Effector memory CD8-positive, alpha-beta T cell (primary cell): ENCODE measurements at regions not wholly inside any gene's neighbourhood (a gene's known extent, or its start where the extent isn't known, plus 50 kb on each side); places are given as distances from the start of the nearest gene placed in this dataset.
A peak's percentile ranks its signal among the peaks of the same experiment; 100 is the strongest.

Source experiments
- ATAC-seq: fragments of 150-1000 bp; cut with Tn5 transposase; replicated peaks from 2 replicates; pipeline ENCODE4 v1.10.0; 2021; ENCODE audit warnings: mild to moderate bottlenecking, moderate library complexity
- DNase-seq, 3 experiments: peaks; one replicate each; pipeline ENCODE4 v3.0.0; 2021
- H3K27ac Mint-ChIP-seq, 2 donors: one replicate each; pipeline ENCODE4 v1.8.0; 2022; ENCODE audit warnings: mild to moderate bottlenecking in 2 of 2, mixed read lengths in 2 of 2, moderate library complexity in 2 of 2
- H3K27me3 Mint-ChIP-seq, 2 donors: one replicate each; pipeline ENCODE4 v1.8.0; 2022; ENCODE audit warnings: mixed read lengths in 2 of 2
- H3K36me3 Mint-ChIP-seq: one replicate; pipeline ENCODE4 v1.8.0; 2022; ENCODE audit warnings: mild to moderate bottlenecking, moderate library complexity, mixed read lengths; ENCODE audit not compliant: insufficient read depth
- H3K4me1 Mint-ChIP-seq, 2 donors: one replicate each; pipeline ENCODE4 v1.8.0; 2022; ENCODE audit warnings: low read depth in 2 of 2, mixed read lengths in 2 of 2
- H3K4me3 Mint-ChIP-seq, 2 donors: one replicate each; pipeline ENCODE4 v1.8.0; 2022; ENCODE audit warnings: mild to moderate bottlenecking in 2 of 2, mixed read lengths in 2 of 2, moderate library complexity in 2 of 2
- H3K9me3 Mint-ChIP-seq, 2 donors: one replicate each; pipeline ENCODE4 v1.8.0; 2022; ENCODE audit warnings: mixed read lengths in 2 of 2

DNA sequence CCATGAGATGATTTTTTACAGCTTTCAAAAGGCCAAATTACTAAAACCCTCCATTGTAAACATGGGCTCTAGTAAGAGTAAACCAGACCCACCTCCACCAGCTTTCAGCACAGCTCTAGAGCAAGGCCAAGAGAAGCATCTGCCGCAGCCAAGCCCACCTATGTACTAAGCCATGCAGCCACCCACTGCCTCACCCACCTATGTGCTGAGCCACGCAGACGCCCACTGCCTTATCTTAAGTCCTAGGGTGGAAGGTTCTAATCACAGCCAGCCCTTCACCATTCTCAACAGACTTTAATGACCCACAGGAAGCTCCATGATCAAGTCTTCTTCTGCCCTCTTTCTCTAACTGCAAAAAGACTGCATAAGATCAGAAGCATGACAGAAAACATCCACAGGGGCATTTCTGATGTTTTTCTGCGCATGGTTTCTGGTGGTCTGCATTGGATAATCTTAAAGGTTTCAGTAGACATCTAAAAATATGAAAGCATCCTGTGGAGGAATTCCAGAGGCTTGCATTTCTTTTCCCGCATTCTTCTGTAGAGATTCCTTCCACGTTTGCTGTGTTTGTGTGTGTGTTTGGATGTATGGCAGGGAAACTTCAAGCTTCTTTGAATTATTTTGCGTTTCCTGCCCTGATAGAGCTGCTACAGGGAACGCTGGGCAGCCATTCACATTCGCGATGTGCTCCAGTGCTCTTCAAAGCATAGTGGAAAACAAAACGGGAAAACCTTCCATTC lies 286.1 kb upstream of the KLF6 start:
- Mint-ChIP-seq H3K27me3 (no peaks in the 10 kb centered on the region), H3K4me3 (no peak overlapping the region), H3K27ac (no peak overlapping the region), H3K9me3 (no peaks in the 10 kb centered on the region), H3K4me1 (peaks cover 23 to 28% of the 10 kb centered on the region in 2 donors), H3K36me3 (no peaks in the 10 kb centered on the region)
- DNase-seq (no peak), ATAC-seq (no peak)

DNA sequence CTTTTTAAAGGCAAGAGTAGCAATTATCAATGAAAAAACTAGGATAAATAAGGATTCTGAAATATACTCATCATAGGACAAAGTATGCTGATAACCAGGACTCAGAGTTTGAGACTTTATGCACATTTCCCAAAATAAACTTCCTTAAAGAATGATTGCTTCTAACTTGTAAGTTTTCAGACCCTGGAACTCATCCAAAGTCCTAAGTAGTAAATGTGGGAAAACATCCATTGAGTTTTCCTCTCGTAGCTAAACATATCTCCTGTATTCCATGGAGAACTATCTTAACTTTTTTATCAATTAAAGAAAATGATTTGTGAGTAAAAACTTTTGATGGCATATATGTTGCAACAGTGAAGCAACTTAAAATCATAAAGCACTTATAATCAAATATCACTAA lies 285.2 kb upstream of the KLF6 start:
- no peaks in the 10 kb centered on the region for H3K36me3 Mint-ChIP-seq
- no peak overlapping the region for H3K27ac Mint-ChIP-seq
- ATAC-seq (no peak), DNase-seq (no peak)
- H3K27me3 Mint-ChIP-seq = no peaks in the 10 kb centered on the region
- H3K9me3 Mint-ChIP-seq = no peaks in the 10 kb centered on the region
- H3K4me1 Mint-ChIP-seq = peaks cover 16 to 20% of the 10 kb centered on the region in 2 donors
- H3K4me3 Mint-ChIP-seq = no peak overlapping the region

DNA sequence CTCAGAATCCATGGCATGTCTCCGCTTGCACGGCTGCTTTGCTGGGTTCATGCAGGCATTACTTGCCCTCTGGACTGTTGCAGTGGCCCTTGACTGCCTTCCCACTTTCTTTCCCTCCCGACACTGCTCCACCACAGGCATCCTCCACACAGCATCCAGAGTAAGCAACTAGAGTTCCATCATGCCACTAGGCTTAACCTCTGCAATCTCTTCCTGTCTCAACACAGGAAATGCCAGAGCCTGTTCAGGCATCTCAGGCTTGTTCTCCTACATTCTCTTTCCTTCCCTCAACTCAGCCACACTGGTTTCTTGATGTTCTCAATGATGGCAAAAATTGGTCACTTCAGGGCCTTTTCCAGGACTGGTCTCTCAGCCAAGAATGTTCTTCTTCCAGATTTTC lies 284.5 kb upstream of the KLF6 start:
- H3K4me1 Mint-ChIP-seq = peaks cover 9 to 13% of the 10 kb centered on the region in 2 donors
- H3K9me3 Mint-ChIP-seq = no peaks in the 10 kb centered on the region
- no peak overlapping the region for H3K4me3 Mint-ChIP-seq
- H3K27ac Mint-ChIP-seq = no peak overlapping the region
- H3K36me3 Mint-ChIP-seq = no peaks in the 10 kb centered on the region
- DNase-seq (no peak), ATAC-seq (no peak)
- no peaks in the 10 kb centered on the region for H3K27me3 Mint-ChIP-seq

DNA sequence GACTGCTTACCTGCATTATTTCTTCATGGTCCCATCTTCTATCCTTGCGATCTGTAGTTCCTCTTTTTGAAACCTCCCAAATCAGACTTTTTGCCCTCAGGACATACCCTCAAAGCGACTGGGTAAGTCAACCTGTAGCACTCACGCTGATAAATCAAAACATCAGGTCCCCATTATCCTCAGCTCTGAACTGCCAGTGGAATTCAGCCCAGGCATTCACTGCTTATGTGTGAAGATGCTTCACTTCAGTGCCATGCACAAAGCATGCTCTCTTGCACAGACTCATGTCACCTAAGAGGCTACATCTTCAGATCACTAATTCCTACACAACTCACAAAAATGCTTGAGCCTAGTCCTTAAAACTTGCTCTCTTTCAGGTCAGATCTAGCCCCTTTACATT lies 283.6 kb upstream of the KLF6 start:
- no peak for DNase-seq
- H3K9me3 Mint-ChIP-seq = no peaks in the 10 kb centered on the region
- ATAC-seq = no peak
- H3K4me3 Mint-ChIP-seq = no peak overlapping the region
- H3K27me3 Mint-ChIP-seq = no peaks in the 10 kb centered on the region
- H3K4me1 Mint-ChIP-seq = peaks cover 2 to 10% of the 10 kb centered on the region in 2 donors
- no peak overlapping the region for H3K27ac Mint-ChIP-seq
- H3K36me3 Mint-ChIP-seq = no peaks in the 10 kb centered on the region

DNA sequence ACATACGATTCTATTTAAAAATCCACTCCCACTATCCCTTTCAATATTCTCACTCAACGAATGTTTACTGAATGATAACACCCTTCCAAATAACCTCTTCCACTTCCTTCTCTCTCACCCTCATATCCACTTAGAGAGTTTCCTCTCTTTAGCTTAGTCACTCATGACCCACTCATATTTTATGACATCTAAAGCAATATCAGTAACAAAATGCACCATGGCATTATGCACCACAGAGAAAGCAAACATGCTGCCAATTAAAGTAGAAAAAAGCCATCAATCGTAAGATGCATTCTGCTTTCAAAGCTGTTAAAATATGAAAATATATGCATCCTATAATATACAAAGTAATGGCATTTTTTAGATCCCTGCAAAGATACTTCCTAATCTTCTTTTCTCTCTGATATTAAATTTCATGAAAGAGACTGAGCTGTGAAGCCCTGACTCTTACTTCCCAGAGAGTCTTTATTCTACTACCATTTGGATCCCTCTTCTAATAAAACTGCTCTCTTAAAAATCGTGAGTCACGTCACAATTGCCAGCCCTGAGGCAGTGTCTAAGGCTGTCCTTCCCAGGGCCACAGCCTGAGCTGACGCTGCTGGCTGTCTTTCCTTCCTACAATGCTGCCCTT lies 283.0 kb upstream of the KLF6 start:
- Mint-ChIP-seq H3K9me3 (no peaks in the 10 kb centered on the region), H3K27ac (no peak overlapping the region), H3K4me3 (no peak overlapping the region), H3K4me1 (peaks cover 0 to 10% of the 10 kb centered on the region in 2 donors), H3K27me3 (no peaks in the 10 kb centered on the region), H3K36me3 (no peaks in the 10 kb centered on the region)
- ATAC-seq (no peak), DNase-seq (no peak)

DNA sequence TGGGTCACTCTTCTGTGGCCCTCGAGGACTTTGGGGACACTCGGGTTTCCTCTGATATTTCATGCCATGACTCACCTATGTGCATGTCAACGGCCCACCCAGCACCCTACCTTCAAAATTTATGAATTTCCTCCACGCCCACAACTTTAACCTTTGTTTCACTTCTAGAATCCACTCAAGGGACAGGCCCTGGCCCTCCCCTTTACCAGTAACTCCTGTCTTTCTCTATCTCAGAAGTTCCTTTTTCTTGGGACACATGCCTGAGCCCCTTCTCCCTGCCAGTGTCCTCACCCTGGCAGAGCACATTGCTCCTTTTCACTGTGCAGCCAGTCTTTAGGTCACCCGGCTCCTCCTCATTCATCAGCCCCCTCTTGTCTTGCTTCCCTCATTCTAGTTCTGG lies 282.5 kb upstream of the KLF6 start:
- H3K9me3 Mint-ChIP-seq = no peaks in the 10 kb centered on the region
- ATAC-seq (peak; percentile 44), DNase-seq (no peak)
- no peak overlapping the region for H3K4me3 Mint-ChIP-seq
- H3K4me1 Mint-ChIP-seq = peaks cover 0 to 10% of the 10 kb centered on the region in 2 donors
- no peak overlapping the region for H3K27ac Mint-ChIP-seq
- H3K27me3 Mint-ChIP-seq = no peaks in the 10 kb centered on the region
- H3K36me3 Mint-ChIP-seq = no peaks in the 10 kb centered on the region

DNA sequence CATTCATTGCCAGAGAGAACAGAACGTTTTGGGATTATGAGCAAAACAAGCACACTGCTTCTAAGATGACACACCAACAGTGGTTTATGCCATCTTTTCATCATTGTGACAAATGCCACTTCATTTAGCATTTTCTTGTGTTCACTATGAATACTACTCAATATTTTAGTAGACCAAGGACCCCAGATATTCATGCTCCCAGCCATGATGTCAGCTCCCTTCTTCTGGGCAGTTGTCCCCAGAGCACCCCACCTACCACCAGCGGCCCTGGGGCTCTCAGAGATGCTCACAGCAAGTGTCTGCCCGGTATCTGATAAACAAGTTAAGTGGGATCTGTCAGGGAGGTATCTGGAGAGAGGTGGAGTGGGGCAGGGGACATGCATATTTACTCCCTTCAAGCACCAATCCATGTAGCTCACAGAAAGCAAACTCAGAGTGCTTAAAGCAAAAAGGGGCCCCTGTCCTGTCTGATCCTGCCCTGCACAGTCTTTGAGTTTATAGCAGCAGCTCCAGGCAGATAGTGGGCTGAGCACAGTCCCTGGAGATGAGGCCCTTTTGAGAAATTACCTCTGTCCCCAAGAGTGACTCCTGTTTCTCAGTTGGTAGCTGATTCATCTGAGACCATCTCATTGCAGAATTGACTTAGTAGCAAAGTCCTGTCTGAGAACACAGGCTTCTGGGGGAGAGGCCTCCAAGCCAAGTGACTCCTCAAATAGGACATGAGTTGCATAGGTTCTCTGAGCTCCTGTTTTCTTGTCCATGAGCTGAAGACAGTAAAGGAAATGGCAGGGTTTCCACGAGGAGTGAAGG lies 281.8 kb upstream of the KLF6 start:
- Mint-ChIP-seq H3K4me3 (no peak overlapping the region), H3K9me3 (no peaks in the 10 kb centered on the region), H3K27ac (no peak overlapping the region), H3K4me1 (peaks cover 2 to 10% of the 10 kb centered on the region in 2 donors), H3K36me3 (peaks cover 2% of the 10 kb centered on the region), H3K27me3 (no peaks in the 10 kb centered on the region)
- ATAC-seq (no peak), DNase-seq (no peak)

DNA sequence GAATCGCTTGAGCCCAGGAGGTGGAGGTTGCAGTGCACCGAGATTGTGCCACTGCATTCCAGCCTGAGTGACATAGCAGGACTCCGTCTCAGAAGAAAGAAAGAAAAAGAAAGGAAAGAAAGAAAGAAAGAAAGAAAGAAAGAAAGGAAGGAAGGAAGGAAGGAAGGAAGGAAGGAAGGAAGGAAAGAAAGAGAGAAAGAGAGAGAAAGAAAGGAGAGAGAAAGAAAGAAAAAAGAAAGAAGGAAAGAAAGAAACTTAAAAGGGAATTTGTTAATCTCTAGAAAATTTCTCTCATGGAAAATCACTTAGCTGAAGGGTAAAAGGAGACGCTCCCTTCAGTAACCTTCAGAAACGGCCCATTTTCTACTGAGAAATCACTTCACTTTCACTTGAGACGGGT lies 279.5 kb upstream of the KLF6 start:
- H3K9me3 Mint-ChIP-seq = no peaks in the 10 kb centered on the region
- H3K27me3 Mint-ChIP-seq = no peaks in the 10 kb centered on the region
- no peak overlapping the region for H3K4me3 Mint-ChIP-seq
- DNase-seq = no peak
- no peak for ATAC-seq
- H3K4me1 Mint-ChIP-seq = peaks cover 10 to 13% of the 10 kb centered on the region in 2 donors
- H3K27ac Mint-ChIP-seq = no peak overlapping the region
- H3K36me3 Mint-ChIP-seq = peaks cover 2% of the 10 kb centered on the region

DNA sequence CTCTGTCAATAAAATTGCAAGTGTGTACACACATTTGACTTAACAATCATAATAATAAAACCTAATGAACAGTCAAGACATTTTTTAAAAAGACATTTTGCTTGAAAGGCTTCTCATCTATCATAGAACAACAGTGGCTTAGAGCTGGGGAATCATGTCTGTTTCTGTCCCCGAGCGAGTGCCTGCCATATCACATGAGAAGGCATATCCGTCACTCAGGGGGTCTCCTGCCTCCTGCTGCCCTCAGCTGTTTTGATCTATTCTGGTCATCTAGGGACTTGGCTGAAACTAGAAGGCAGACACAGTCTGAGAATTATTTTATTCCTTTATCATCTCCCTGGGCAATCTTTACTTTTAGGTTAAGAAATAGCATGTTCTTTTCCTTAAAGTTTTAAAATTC lies 278.7 kb upstream of the KLF6 start:
- Mint-ChIP-seq H3K4me1 (peaks cover 10 to 13% of the 10 kb centered on the region in 2 donors), H3K27ac (peak overlapping the region in 1 of 2 donors; percentile 39), H3K9me3 (no peaks in the 10 kb centered on the region), H3K36me3 (peaks cover 2% of the 10 kb centered on the region), H3K27me3 (no peaks in the 10 kb centered on the region), H3K4me3 (no peak overlapping the region)
- DNase-seq (no peak), ATAC-seq (no peak)

DNA sequence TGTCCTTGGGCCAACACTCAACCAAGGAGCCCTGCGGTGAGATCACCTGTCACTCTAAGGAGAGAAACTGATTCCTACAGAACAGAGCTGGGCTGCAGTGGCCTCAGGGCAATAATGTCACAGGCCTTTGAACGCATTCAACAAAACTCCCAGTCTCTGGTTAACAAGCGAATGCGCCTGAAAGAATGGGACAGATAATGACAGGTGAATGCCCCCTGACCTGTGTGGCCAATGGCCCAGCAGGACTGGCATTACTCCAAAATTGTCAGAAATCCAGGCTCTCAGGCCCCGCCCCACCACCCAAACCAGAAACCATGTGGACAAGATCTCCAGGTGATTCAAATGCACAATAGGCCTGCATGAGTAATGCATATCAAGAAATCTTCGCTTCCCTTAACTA lies 277.7 kb upstream of the KLF6 start:
- H3K36me3 Mint-ChIP-seq = peaks cover 2% of the 10 kb centered on the region
- no peaks in the 10 kb centered on the region for H3K27me3 Mint-ChIP-seq
- ATAC-seq (no peak), DNase-seq (no peak)
- H3K4me1 Mint-ChIP-seq = peaks cover 10 to 13% of the 10 kb centered on the region in 2 donors
- no peak overlapping the region for H3K4me3 Mint-ChIP-seq
- H3K27ac Mint-ChIP-seq = peak overlapping the region in 1 of 2 donors; percentile 46
- H3K9me3 Mint-ChIP-seq = no peaks in the 10 kb centered on the region

DNA sequence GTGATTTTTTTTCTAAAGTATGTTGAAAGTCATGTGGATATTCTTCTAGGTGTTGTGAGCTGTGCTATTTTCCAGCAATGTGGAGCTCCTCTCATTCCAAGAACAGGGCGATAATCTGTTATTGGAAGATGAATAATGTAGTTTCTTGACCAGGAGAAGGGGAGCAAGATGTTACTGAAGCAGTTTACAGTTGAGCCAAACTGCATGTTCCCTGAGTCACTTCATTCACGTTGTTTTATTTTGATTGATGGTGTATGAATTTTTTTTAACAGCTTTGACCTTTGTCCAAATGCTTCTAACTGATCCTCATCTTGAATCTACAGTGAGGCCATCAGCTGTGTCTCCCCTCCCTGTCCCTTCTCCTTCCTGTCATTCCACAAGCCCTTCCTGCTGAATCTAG lies 277.1 kb upstream of the KLF6 start:
- H3K27me3 Mint-ChIP-seq = no peaks in the 10 kb centered on the region
- no peak overlapping the region for H3K4me3 Mint-ChIP-seq
- peaks cover 2% of the 10 kb centered on the region for H3K36me3 Mint-ChIP-seq
- no peak for ATAC-seq
- H3K27ac Mint-ChIP-seq = peak overlapping the region; percentile 46 to 86
- H3K4me1 Mint-ChIP-seq = peaks cover 10 to 13% of the 10 kb centered on the region in 2 donors
- no peak for DNase-seq
- no peaks in the 10 kb centered on the region for H3K9me3 Mint-ChIP-seq

DNA sequence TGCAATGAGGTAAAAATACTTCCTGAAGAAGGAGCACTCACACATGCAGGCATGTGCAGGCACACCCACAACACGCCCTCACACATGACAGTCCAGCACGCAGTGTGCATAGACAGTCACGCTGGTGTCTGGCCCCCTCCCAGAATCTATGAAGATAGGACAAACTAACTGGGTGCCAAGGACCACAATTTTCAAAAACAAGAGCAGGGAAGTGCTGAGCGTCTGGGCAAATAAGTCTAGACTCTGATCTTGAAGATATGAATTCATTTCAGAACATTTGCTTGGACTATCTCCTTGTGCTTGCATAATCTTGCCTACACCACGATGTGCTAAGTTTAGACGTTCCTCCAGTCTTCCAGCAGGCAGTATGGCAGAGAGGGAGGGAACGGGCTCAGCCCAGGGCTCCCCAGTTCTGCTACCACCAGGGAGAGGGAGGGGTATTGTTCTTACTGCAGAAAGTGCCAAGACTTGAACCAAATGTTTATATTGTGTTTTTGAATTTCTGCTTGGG lies 276.5 kb upstream of the KLF6 start:
- H3K9me3 Mint-ChIP-seq = no peaks in the 10 kb centered on the region
- H3K36me3 Mint-ChIP-seq = peaks cover 2% of the 10 kb centered on the region
- H3K27ac Mint-ChIP-seq = peak overlapping the region; percentile 10 to 86
- DNase-seq = no peak
- H3K4me3 Mint-ChIP-seq = no peak overlapping the region
- H3K27me3 Mint-ChIP-seq = no peaks in the 10 kb centered on the region
- no peak for ATAC-seq
- H3K4me1 Mint-ChIP-seq = peaks cover 10 to 13% of the 10 kb centered on the region in 2 donors

DNA sequence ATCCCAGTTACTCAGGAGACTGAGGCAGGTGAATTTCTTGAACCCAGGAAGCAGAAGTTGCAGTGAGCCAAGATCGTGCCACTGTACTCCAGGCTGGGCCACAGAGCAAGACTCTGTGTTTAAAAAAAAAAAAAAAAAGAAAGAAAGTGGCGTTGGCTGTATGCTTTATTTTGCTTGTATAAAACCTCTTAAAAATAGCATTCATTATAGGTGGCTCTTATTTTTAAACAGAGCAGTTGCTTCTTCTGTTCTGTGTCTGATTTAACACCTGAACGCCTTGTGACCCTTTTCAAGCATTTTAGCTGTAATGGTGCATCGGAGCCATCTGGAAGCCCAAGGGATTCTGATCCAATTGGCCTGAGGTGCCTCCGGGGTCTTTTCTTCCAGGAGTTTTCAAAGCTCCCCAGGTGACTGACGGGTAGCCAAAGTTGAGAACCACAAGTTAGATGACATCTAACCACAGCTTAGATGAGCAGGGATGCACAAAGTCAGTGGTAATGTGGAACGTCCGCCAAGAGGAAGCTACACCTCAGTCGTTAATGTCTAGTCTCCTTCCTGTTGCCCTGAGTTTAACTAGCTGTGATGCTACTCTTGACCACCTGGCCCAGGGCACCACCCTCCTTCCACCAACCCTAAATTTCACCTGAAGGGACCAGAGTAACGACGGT lies 274.6 kb upstream of the KLF6 start:
- H3K4me3 Mint-ChIP-seq = peak overlapping the region; percentile 37 to 43
- ATAC-seq (peak; percentile 94), DNase-seq (peak; percentile 11 to 18 (median 17))
- peaks cover 10 to 13% of the 10 kb centered on the region in 2 donors for H3K4me1 Mint-ChIP-seq
- no peaks in the 10 kb centered on the region for H3K9me3 Mint-ChIP-seq
- H3K27ac Mint-ChIP-seq = peak overlapping the region; percentile 71 to 82
- peaks cover 2% of the 10 kb centered on the region for H3K36me3 Mint-ChIP-seq
- no peaks in the 10 kb centered on the region for H3K27me3 Mint-ChIP-seq
